HepG2 (cell line): ENCODE measurements at regions not wholly inside any gene's neighbourhood (a gene's known extent, or its start where the extent isn't known, plus 50 kb on each side); places are given as distances from the start of the nearest gene placed in this dataset.

ENCODE experiments used
- ARNTL ChIP-seq: sonication (generic); formaldehyde crosslinking; IDR thresholded peaks from 2 replicates; pipeline ENCODE4 v1.4.0; 2020; ENCODE audit warnings: mild to moderate bottlenecking, missing genetic modification reagents
- ATM ChIP-seq: fragments of 450-650 bp; IDR thresholded peaks from 2 replicates; pipeline ENCODE4 v1.7.1; 2017; ENCODE audit warnings: mild to moderate bottlenecking, borderline replicate concordance
- BRCA1 ChIP-seq: sonication (generic); formaldehyde crosslinking; IDR thresholded peaks from 2 replicates; pipeline ENCODE4 v1.4.0; 2020; ENCODE audit warnings: missing genetic modification reagents
- CREB1 ChIP-seq, 2 experiments: fragments of 450-650 bp in 1 of 2; IDR thresholded peaks; 2 replicates each; pipeline ENCODE4 v1.6.1; 2016 to 2017; ENCODE audit warnings: control low read depth in 1 of 2, mild to moderate bottlenecking in 1 of 2, missing compliant biosample characterization in 1 of 2, missing genetic modification characterization in 1 of 2
- ETV5 ChIP-seq: IDR thresholded peaks from 2 replicates; pipeline ENCODE4 v1.6.1; 2018; ENCODE audit warnings: missing biosample characterization, missing genetic modification reagents, inconsistent platforms, borderline replicate concordance
- FOXA3 ChIP-seq: IDR thresholded peaks from 2 replicates; pipeline ENCODE4 v1.6.1; 2016; ENCODE audit warnings: missing genetic modification reagents, missing compliant biosample characterization
- KLF12 ChIP-seq: sonication (generic); formaldehyde crosslinking; IDR thresholded peaks from 2 replicates; pipeline ENCODE4 v1.4.0; 2020; ENCODE audit warnings: missing genetic modification reagents, borderline replicate concordance
- KLF9 ChIP-seq: IDR thresholded peaks from 2 replicates; pipeline ENCODE4 v1.6.1; 2016; ENCODE audit warnings: low read depth
- MAFK ChIP-seq, 2 experiments: IDR thresholded peaks in 1 of 2; conservative IDR thresholded peaks in 1 of 2; 2 replicates each; pipeline ENCODE4 v1.6.1; 2011; ENCODE audit warnings: improper control_type of control experiment in 2 of 2, low read length in 2 of 2
- MEIS1 ChIP-seq: sonication (generic); formaldehyde crosslinking; IDR thresholded peaks from 2 replicates; pipeline ENCODE4 v1.9.0; 2021; ENCODE audit warnings: mild to moderate bottlenecking, missing genetic modification reagents, moderate library complexity, borderline replicate concordance
- NRL ChIP-seq: sonication (generic); formaldehyde crosslinking; IDR thresholded peaks from 2 replicates; pipeline ENCODE4 v1.5.0; 2020; ENCODE audit warnings: missing genetic modification reagents, mild to moderate bottlenecking, moderate library complexity, borderline replicate concordance
- RBAK ChIP-seq: sonication (generic); formaldehyde crosslinking; IDR thresholded peaks from 2 replicates; pipeline ENCODE4 v1.5.1; 2020; ENCODE audit warnings: mild to moderate bottlenecking, missing genetic modification reagents
- RBFOX2 ChIP-seq: fragments of 200-400 bp; formaldehyde crosslinking; IDR thresholded peaks from 2 replicates; pipeline ENCODE4 v1.6.1; 2017; ENCODE audit warnings: low read depth, mild to moderate bottlenecking, low read length
- RFXANK ChIP-seq: IDR thresholded peaks from 2 replicates; pipeline ENCODE4 v1.6.1; 2016
- SMAD9 ChIP-seq: sonication (generic); formaldehyde crosslinking; IDR thresholded peaks from 2 replicates; pipeline ENCODE4 v1.5.1; 2020; ENCODE audit warnings: mild to moderate bottlenecking, missing genetic modification reagents
- SNAPC5 ChIP-seq: sonication (generic); formaldehyde crosslinking; IDR thresholded peaks from 2 replicates; pipeline ENCODE4 v1.8.1; 2023; ENCODE audit warnings: mild to moderate bottlenecking, missing genetic modification reagents, borderline replicate concordance
- SSRP1 ChIP-seq: IDR thresholded peaks from 2 replicates; pipeline ENCODE4 v1.6.1; 2016; ENCODE audit warnings: control low read depth
- TAF1 ChIP-seq: sonication (generic); formaldehyde crosslinking; IDR thresholded peaks from 2 replicates; pipeline ENCODE4 v1.4.0; 2020; ENCODE audit warnings: missing genetic modification reagents
- TCF7L2 ChIP-seq: IDR thresholded peaks from 2 replicates; pipeline ENCODE4 v1.6.1; 2011; ENCODE audit warnings: mild to moderate bottlenecking, low read depth, low read length, moderate library complexity
- TMF1 ChIP-seq: sonication (generic); formaldehyde crosslinking; IDR thresholded peaks from 2 replicates; pipeline ENCODE4 v1.8.1; 2022; ENCODE audit warnings: low read depth, missing genetic modification reagents
- ZBTB7B ChIP-seq: sonication (generic); formaldehyde crosslinking; IDR thresholded peaks from 2 replicates; pipeline ENCODE4 v1.4.0; 2020; ENCODE audit warnings: missing genetic modification reagents
- ZNF10 ChIP-seq: sonication (generic); formaldehyde crosslinking; IDR thresholded peaks from 2 replicates; pipeline ENCODE4 v1.4.0; 2020; ENCODE audit warnings: mild to moderate bottlenecking, low read depth, missing genetic modification reagents, borderline replicate concordance
- ZNF329 ChIP-seq: sonication (generic); formaldehyde crosslinking; IDR thresholded peaks from 2 replicates; pipeline ENCODE4 v1.9.0; 2021; ENCODE audit warnings: low read depth, mild to moderate bottlenecking, missing genetic modification reagents
- ZNF367 ChIP-seq: sonication (generic); formaldehyde crosslinking; IDR thresholded peaks from 2 replicates; pipeline ENCODE4 v1.4.0; 2020; ENCODE audit warnings: missing genetic modification reagents, borderline replicate concordance
- ZNF468 ChIP-seq: sonication (generic); formaldehyde crosslinking; IDR thresholded peaks from 2 replicates; pipeline ENCODE4 v1.8.0; 2022; ENCODE audit warnings: mild to moderate bottlenecking, moderate library complexity, missing genetic modification reagents
- ZNF556 ChIP-seq: sonication (generic); formaldehyde crosslinking; IDR thresholded peaks from 2 replicates; pipeline ENCODE4 v1.4.0; 2020; ENCODE audit warnings: mild to moderate bottlenecking, missing genetic modification reagents, borderline replicate concordance
- ZNF607 ChIP-seq: sonication (generic); formaldehyde crosslinking; IDR thresholded peaks from 2 replicates; pipeline ENCODE4 v1.5.1; 2020; ENCODE audit warnings: missing genetic modification reagents, mild to moderate bottlenecking, borderline replicate concordance
- ZNF747 ChIP-seq: sonication (generic); formaldehyde crosslinking; IDR thresholded peaks from 2 replicates; pipeline ENCODE4 v1.8.1; 2023; ENCODE audit warnings: missing genetic modification reagents, mild to moderate bottlenecking, borderline replicate concordance
- ZNF749 ChIP-seq: sonication (generic); formaldehyde crosslinking; IDR thresholded peaks from 2 replicates; pipeline ENCODE4 v1.8.0; 2022; ENCODE audit warnings: mild to moderate bottlenecking, missing genetic modification reagents, moderate library complexity, borderline replicate concordance
- ZNF83 ChIP-seq: sonication (generic); formaldehyde crosslinking; IDR thresholded peaks from 2 replicates; pipeline ENCODE4 v1.4.0; 2020; ENCODE audit warnings: missing genetic modification reagents, mild to moderate bottlenecking, borderline replicate concordance
- TF ChIP-seq, protein P1 (sequence below): sonication (generic); formaldehyde crosslinking; IDR thresholded peaks from 2 replicates; pipeline ENCODE4 v1.4.0; 2020; ENCODE audit warnings: missing genetic modification reagents
- TF ChIP-seq, protein P2 (sequence below): sonication (generic); formaldehyde crosslinking; IDR thresholded peaks from 2 replicates; pipeline ENCODE4 v1.8.0; 2022; ENCODE audit warnings: mild to moderate bottlenecking, missing genetic modification reagents; ENCODE audit not compliant: insufficient replicate concordance

DNA sequence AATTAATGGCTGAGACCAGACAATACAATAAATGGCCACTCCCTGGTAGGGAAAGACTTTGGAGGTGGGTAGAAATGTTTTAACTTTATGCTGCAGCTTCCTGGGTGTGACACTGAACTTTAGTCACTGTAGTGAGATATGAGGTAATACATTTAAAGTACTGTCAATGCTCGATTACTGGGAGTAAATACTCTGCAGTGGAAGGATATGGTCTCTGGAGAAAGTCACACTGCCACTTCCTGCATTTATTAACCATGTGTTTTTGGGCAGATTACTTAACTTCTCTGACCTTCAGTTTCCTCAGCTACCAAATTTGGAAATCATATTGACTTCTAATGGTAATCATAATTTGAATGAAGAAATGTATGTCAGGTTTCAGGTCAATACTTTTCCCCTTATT lies 317.1 kb upstream of the TGFBR2 start (continued):
- TF ChIP-seq, protein P1, sequence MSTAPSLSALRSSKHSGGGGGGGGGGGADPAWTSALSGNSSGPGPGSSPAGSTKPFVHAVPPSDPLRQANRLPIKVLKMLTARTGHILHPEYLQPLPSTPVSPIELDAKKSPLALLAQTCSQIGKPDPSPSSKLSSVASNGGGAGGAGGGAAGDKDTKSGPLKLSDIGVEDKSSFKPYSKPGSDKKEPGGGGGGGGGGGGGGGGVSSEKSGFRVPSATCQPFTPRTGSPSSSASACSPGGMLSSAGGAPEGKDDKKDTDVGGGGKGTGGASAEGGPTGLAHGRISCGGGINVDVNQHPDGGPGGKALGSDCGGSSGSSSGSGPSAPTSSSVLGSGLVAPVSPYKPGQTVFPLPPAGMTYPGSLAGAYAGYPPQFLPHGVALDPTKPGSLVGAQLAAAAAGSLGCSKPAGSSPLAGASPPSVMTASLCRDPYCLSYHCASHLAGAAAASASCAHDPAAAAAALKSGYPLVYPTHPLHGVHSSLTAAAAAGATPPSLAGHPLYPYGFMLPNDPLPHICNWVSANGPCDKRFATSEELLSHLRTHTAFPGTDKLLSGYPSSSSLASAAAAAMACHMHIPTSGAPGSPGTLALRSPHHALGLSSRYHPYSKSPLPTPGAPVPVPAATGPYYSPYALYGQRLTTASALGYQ (CRISPR knock-in tag): no peak
- TF ChIP-seq FOXA3 (CRISPR knock-in tag) (peak; percentile 75), TAF1 (no peak), SMAD9 (CRISPR knock-in tag) (no peak), MEIS1 (CRISPR knock-in tag) (no peak), KLF12 (CRISPR knock-in tag) (no peak; the same call in 1 of the 2 replicates), TCF7L2 (no peak), MAFK (conservative IDR thresholded peaks at IDR 0.05 in 1 of 2, IDR thresholded peaks at IDR 0.05 in 1 of 2; ENCODE audit: low read length in 2 of 2) (no peak), SSRP1 (CRISPR knock-in tag) (no peak), ZNF83 (no peak), RBAK (CRISPR knock-in tag) (no peak), ARNTL (CRISPR knock-in tag) (no peak), RFXANK (CRISPR knock-in tag) (no peak), ZNF556 (CRISPR knock-in tag) (no peak), ZNF607 (CRISPR knock-in tag) (no peak), ZNF749 (CRISPR knock-in tag) (no peak), ETV5 (CRISPR knock-in tag) (peak; percentile 86; the same call in 1 of the 2 replicates), ATM (no peak), ZNF468 (CRISPR knock-in tag) (no peak), CREB1 (IDR thresholded peaks at IDR 0.05) (0 out of 2 replicates have a peak, but pooled peaks have one; percentile 30), CREB1 (CRISPR knock-in tag; IDR thresholded peaks at IDR 0.05) (peak; percentile 74), ZNF367 (CRISPR knock-in tag) (no peak), BRCA1 (CRISPR knock-in tag) (no peak), ZNF747 (no peak), ZNF10 (no peak), SNAPC5 (CRISPR knock-in tag) (no peak), ZNF329 (no peak), NRL (CRISPR knock-in tag) (no peak), KLF9 (CRISPR knock-in tag) (no peak), ZBTB7B (CRISPR knock-in tag) (no peak), RBFOX2 (no peak), TMF1 (CRISPR knock-in tag) (no peak)
- TF ChIP-seq, protein P2, sequence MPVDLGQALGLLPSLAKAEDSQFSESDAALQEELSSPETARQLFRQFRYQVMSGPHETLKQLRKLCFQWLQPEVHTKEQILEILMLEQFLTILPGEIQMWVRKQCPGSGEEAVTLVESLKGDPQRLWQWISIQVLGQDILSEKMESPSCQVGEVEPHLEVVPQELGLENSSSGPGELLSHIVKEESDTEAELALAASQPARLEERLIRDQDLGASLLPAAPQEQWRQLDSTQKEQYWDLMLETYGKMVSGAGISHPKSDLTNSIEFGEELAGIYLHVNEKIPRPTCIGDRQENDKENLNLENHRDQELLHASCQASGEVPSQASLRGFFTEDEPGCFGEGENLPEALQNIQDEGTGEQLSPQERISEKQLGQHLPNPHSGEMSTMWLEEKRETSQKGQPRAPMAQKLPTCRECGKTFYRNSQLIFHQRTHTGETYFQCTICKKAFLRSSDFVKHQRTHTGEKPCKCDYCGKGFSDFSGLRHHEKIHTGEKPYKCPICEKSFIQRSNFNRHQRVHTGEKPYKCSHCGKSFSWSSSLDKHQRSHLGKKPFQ (CRISPR knock-in tag): no peak
